ENCODE measurements at regions not wholly inside any gene's neighbourhood (a gene's known extent, or its start where the extent isn't known, plus 50 kb on each side); places are given as distances from the start of the nearest gene placed in this dataset.

- ATAC-seq = no peak
Observed at GRCh38 chr11:127711748-127712147, 711.2 kb upstream of the KIRREL3 start.

GRCh38 chr11:127710831-127711230 is 710.3 kb upstream of the KIRREL3 start:
- no peaks in the 10 kb centered on the region for H3K36me3 ChIP-seq
- H3K27me3 ChIP-seq (ENCODE audit: low read depth) = no peaks in the 10 kb centered on the region
- no peak for TF ChIP-seq CTCF (IDR thresholded peaks at IDR 0.05)
- H3K27ac ChIP-seq = no peak overlapping the region
- H3K4me3 ChIP-seq = no peak overlapping the region
- DNase-seq (no peak), ATAC-seq (no peak)
- no peaks in the 10 kb centered on the region for H3K4me1 ChIP-seq
- H3K9me3 ChIP-seq = no peaks in the 10 kb centered on the region
- intact Hi-C loops (cut with DNase I) = no loop called here

More at GRCh38 chr11:127711748-127712147, 711.2 kb upstream of the KIRREL3 start:
- Histone ChIP-seq H3K27ac (no peak overlapping the region), H3K27me3 (ENCODE audit: low read depth) (no peaks in the 10 kb centered on the region), H3K4me1 (no peaks in the 10 kb centered on the region), H3K9me3 (no peaks in the 10 kb centered on the region), H3K36me3 (no peaks in the 10 kb centered on the region), H3K4me3 (no peak overlapping the region)
- TF ChIP-seq CTCF (IDR thresholded peaks at IDR 0.05) = no peak
- intact Hi-C loops (cut with DNase I) = no loop called here
- no peak for DNase-seq

- intact Hi-C loops (cut with DNase I) = no loop called here
- no peak overlapping the region for H3K27ac ChIP-seq
- H3K4me3 ChIP-seq = no peak overlapping the region
- ATAC-seq (no peak), DNase-seq (no peak)
- no peaks in the 10 kb centered on the region for H3K27me3 ChIP-seq (ENCODE audit: low read depth)
- H3K36me3 ChIP-seq = no peaks in the 10 kb centered on the region
- no peaks in the 10 kb centered on the region for H3K9me3 ChIP-seq
- TF ChIP-seq CTCF (IDR thresholded peaks at IDR 0.05) = no peak
- no peaks in the 10 kb centered on the region for H3K4me1 ChIP-seq
Observed at GRCh38 chr11:127709960-127710359, 709.4 kb upstream of the KIRREL3 start.

- H3K36me3 ChIP-seq = no peaks in the 10 kb centered on the region
- no peak overlapping the region for H3K4me3 ChIP-seq
- H3K27me3 ChIP-seq (ENCODE audit: low read depth) = no peaks in the 10 kb centered on the region
- ATAC-seq (no peak), DNase-seq (no peak)
- H3K27ac ChIP-seq = no peak overlapping the region
- H3K4me1 ChIP-seq = no peaks in the 10 kb centered on the region
- H3K9me3 ChIP-seq = no peaks in the 10 kb centered on the region
- no peak for TF ChIP-seq CTCF (IDR thresholded peaks at IDR 0.05)
- intact Hi-C loops (cut with DNase I) = no loop called here
Observed at GRCh38 chr11:127693686-127694085, 693.1 kb upstream of the KIRREL3 start.

- intact Hi-C loops (cut with DNase I) = no loop called here
- ATAC-seq = no peak
Observed at GRCh38 chr11:127683321-127683720, 682.8 kb upstream of the KIRREL3 start.

More at GRCh38 chr11:127683321-127683720, 682.8 kb upstream of the KIRREL3 start:
- no peak for DNase-seq
- Histone ChIP-seq H3K36me3 (no peaks in the 10 kb centered on the region), H3K4me1 (no peaks in the 10 kb centered on the region), H3K27ac (no peak overlapping the region), H3K27me3 (ENCODE audit: low read depth) (no peaks in the 10 kb centered on the region), H3K9me3 (no peaks in the 10 kb centered on the region), H3K4me3 (no peak overlapping the region)
- no peak for TF ChIP-seq CTCF (IDR thresholded peaks at IDR 0.05)

Data from lower lobe of right lung (tissue), 2 donors.